Thoracic aorta (tissue), 2 donors: ENCODE measurements at regions not wholly inside any gene's neighbourhood (a gene's known extent, or its start where the extent isn't known, plus 50 kb on each side); places are given as distances from the start of the nearest gene placed in this dataset.

Experiments
- ATAC-seq: fragments of 150-250 bp; one replicate; pipeline ENCODE4 v1.8.0; 2017; ENCODE audit warnings: low read depth; ENCODE audit not compliant: insufficient number of reproducible peaks, low FRiP score
- DNase-seq: peaks from one replicate; pipeline ENCODE4 v3.0.0-alpha.2; 2020; ENCODE audit warnings: low spot score
- H3K27ac ChIP-seq, 2 donors: fragments of 200-600 bp; sonication (generic); 1 replicate in 1 of 2; 2 replicates in 1 of 2; pipeline ENCODE4 v1.5.1; 2016; ENCODE audit warnings: mild to moderate bottlenecking in 2 of 2, moderate library complexity in 2 of 2
- H3K27me3 ChIP-seq: fragments of 200-600 bp; sonication (generic); replicated peaks from 2 replicates; pipeline ENCODE4 v1.6.0; 2016; ENCODE audit warnings: mild to moderate bottlenecking; ENCODE audit not compliant: insufficient read depth
- H3K36me3 ChIP-seq: fragments of 200-600 bp; sonication (generic); one replicate; pipeline ENCODE4 v1.5.1; 2016
- H3K4me1 ChIP-seq, 2 donors: fragments of 200-600 bp; sonication (generic); 1 replicate in 1 of 2; 2 replicates in 1 of 2; pipeline versions ENCODE4 v1.5.1 to v1.6.0; 2016; ENCODE audit warnings: low read depth in 2 of 2, mild to moderate bottlenecking in 1 of 2; ENCODE audit not compliant: control insufficient read depth in 1 of 2
- H3K4me3 ChIP-seq: fragments of 200-600 bp; sonication (generic); 2 replicates; pipeline ENCODE4 v1.5.1; 2016; ENCODE audit warnings: mild to moderate bottlenecking
- H3K9me3 ChIP-seq: fragments of 200-600 bp; sonication (generic); 2 replicates; pipeline ENCODE4 v1.5.1; 2016
- TF ChIP-seq, protein P1 (sequence below): fragments of 200-600 bp; sonication (generic); IDR thresholded peaks from one replicate; pipeline ENCODE4 v1.5.1; 2019; ENCODE audit warnings: antibody characterized with exemption

DNA sequence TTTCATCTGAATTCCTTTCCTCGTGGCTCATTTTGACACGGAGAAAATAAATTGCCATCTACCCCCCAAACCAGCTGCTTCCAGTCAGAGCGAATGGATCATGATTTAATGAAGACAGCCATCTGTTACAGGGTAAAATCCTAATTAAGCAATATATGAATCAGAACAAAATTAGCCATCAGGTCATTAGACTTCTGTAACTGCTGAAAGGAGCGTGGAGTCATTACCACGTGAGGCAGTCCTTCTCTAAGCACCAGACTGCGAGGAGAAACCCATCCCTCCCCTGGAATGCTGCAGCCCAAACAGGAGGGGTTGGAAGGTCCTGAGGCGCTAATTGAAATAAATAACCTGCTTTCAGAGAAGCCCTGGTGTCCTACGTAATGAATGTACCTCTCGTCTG lies 51.1 kb upstream of the TCL1A start:
- ATAC-seq (no peak), DNase-seq (no peak)
- Histone ChIP-seq H3K27ac (no peak overlapping the region), H3K36me3 (no peaks in the 10 kb centered on the region), H3K4me3 (no peak overlapping the region), H3K27me3 (no peaks in the 10 kb centered on the region), H3K9me3 (no peaks in the 10 kb centered on the region), H3K4me1 (no peaks in the 10 kb centered on the region)
- TF ChIP-seq, protein P1, sequence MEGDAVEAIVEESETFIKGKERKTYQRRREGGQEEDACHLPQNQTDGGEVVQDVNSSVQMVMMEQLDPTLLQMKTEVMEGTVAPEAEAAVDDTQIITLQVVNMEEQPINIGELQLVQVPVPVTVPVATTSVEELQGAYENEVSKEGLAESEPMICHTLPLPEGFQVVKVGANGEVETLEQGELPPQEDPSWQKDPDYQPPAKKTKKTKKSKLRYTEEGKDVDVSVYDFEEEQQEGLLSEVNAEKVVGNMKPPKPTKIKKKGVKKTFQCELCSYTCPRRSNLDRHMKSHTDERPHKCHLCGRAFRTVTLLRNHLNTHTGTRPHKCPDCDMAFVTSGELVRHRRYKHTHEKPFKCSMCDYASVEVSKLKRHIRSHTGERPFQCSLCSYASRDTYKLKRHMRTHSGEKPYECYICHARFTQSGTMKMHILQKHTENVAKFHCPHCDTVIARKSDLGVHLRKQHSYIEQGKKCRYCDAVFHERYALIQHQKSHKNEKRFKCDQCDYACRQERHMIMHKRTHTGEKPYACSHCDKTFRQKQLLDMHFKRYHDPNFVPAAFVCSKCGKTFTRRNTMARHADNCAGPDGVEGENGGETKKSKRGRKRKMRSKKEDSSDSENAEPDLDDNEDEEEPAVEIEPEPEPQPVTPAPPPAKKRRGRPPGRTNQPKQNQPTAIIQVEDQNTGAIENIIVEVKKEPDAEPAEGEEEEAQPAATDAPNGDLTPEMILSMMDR, result no peak

DNA sequence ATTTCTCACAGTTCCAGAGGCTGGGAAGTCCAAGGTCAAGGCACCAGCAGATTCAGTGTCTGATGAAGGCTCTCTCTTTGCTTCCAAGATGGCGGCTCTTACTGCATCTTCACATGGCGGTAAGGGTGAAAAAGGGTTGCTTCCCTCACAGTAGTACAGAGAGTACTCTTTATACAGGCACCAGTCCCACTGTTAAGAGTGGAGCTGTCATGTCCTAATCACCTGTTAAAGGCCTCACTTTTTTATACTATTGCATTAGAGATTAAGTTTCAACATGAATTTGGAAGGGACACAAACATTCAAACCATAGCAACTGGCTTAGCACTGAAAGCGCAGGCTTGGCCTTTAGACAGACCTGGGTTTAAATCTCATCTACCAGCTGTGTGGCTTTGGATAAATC lies 50.0 kb upstream of the TCL1A start:
- no peak overlapping the region for H3K27ac ChIP-seq

More for the DNA sequence above, 50.0 kb upstream of the TCL1A start:
- H3K4me1 ChIP-seq, result no peaks in the 10 kb centered on the region
- TF ChIP-seq, protein P1, result no peak
- no peak overlapping the region for H3K4me3 ChIP-seq
- ATAC-seq, result no peak
- no peaks in the 10 kb centered on the region for H3K9me3 ChIP-seq
- H3K36me3 ChIP-seq, result no peaks in the 10 kb centered on the region
- no peak for DNase-seq
- no peaks in the 10 kb centered on the region for H3K27me3 ChIP-seq
